Suprapubic skin (tissue), 4 donors: ENCODE measurements at regions not wholly inside any gene's neighbourhood (a gene's known extent, or its start where the extent isn't known, plus 50 kb on each side); places are given as distances from the start of the nearest gene placed in this dataset.

Experiments used
- CTCF ChIP-seq, 2 donors: fragments of 200-600 bp in 1 of 2; fragments of 450-650 bp in 1 of 2; sonication (generic) in 1 of 2; IDR thresholded peaks; one replicate each; pipeline ENCODE4 v1.5.1; 2016 to 2019; ENCODE audit warnings: antibody characterized with exemption in 2 of 2, mild to moderate bottlenecking in 1 of 2, moderate library complexity in 1 of 2
- EP300 ChIP-seq: sonication (generic); formaldehyde crosslinking; IDR thresholded peaks from one replicate; pipeline ENCODE4 v1.6.1; 2017; ENCODE audit warnings: antibody characterized with exemption
- POLR2AphosphoS5 ChIP-seq, 3 donors: sonication (generic); formaldehyde crosslinking; IDR thresholded peaks; one replicate each; pipeline ENCODE4 v1.6.1; 2017; ENCODE audit warnings: antibody characterized with exemption in 3 of 3

- TF ChIP-seq CTCF (IDR thresholded peaks at IDR 0.05) (no peak), POLR2AphosphoS5 (IDR thresholded peaks at IDR 0.05) (no peak), EP300 (no peak)
Measured at GRCh38 chr16:72588551-72588950, 416.6 kb upstream of the PMFBP1 start.
